Neural cell (in vitro differentiated cells): ENCODE measurements at regions not wholly inside any gene's neighbourhood (a gene's known extent, or its start where the extent isn't known, plus 50 kb on each side); places are given as distances from the start of the nearest gene placed in this dataset.

ENCODE experiments used
- CTCF ChIP-seq: fragments of 450-650 bp; IDR thresholded peaks from 2 replicates; pipeline ENCODE4 v1.5.1; 2014; ENCODE audit warnings: antibody characterized with exemption, mild to moderate bottlenecking, moderate library complexity; ENCODE audit not compliant: poor library complexity, severe bottlenecking
- EP300 ChIP-seq: fragments of 450-650 bp; conservative IDR thresholded peaks from 2 replicates; pipeline ENCODE4 v1.6.1; 2014; ENCODE audit warnings: antibody characterized with exemption, mild to moderate bottlenecking, moderate library complexity; ENCODE audit not compliant: poor library complexity, severe bottlenecking
- EZH2 ChIP-seq: fragments of 200-600, 300-800 bp; shearing (Covaris generic), sonication (generic); IDR thresholded peaks from 2 replicates; pipeline ENCODE4 v1.6.1; 2014; ENCODE audit warnings: antibody characterized with exemption, low read length, borderline replicate concordance, mild to moderate bottlenecking; ENCODE audit not compliant: insufficient read depth, poor library complexity, severe bottlenecking
- POLR2AphosphoS5 ChIP-seq: IDR thresholded peaks from 2 replicates; pipeline ENCODE4 v1.6.1; 2012
- RAD21 ChIP-seq: fragments of 450-650 bp; conservative IDR thresholded peaks from 2 replicates; pipeline ENCODE4 v1.6.1; 2014; ENCODE audit warnings: antibody characterized with exemption, mild to moderate bottlenecking, moderate library complexity
- REST ChIP-seq: IDR thresholded peaks from 2 replicates; pipeline ENCODE4 v1.6.1; 2012; ENCODE audit warnings: borderline replicate concordance
- SMC3 ChIP-seq: fragments of 450-650 bp; conservative IDR thresholded peaks from 2 replicates; pipeline ENCODE4 v1.6.1; 2014; ENCODE audit warnings: antibody characterized with exemption, mild to moderate bottlenecking, moderate library complexity; ENCODE audit not compliant: poor library complexity
- TAF1 ChIP-seq: IDR thresholded peaks from 2 replicates; pipeline ENCODE4 v1.6.1; 2012; ENCODE audit warnings: low read depth

- TF ChIP-seq POLR2AphosphoS5 (peak; percentile 87), CTCF (no peak), EZH2 (no peak), REST (peak; percentile 64), SMC3 (no peak), TAF1 (no peak), EP300 (peak; percentile 68), RAD21 (no peak)
These were observed 83.5 kb upstream of the ZNF281 start for GRCh38 chr1:200493344-200493743.
